GM23338 (cell line): ENCODE measurements at regions not wholly inside any gene's neighbourhood (a gene's known extent, or its start where the extent isn't known, plus 50 kb on each side); places are given as distances from the start of the nearest gene placed in this dataset.

Experiments used
- ATAC-seq: fragments of 200-7000 bp; cut with Tn5 transposase; 3 replicates; pipeline ENCODE4 v1.9.1; 2020
- DNase-seq: peaks from one replicate; pipeline ENCODE4 v3.0.0-alpha.2; 2015; ENCODE audit warnings: low spot score
- H2AFZ ChIP-seq: fragments of 200-600 bp; sonication (generic); 2 replicates; pipeline ENCODE4 v1.8.0; 2016; ENCODE audit warnings: antibody characterized with exemption, mild to moderate bottlenecking, moderate library complexity
- H3F3A ChIP-seq: fragments of 200-600 bp; sonication (generic); replicated peaks from 2 replicates; pipeline ENCODE4 v1.8.0; 2017; ENCODE audit warnings: antibody characterized with exemption, mixed run types, low read depth
- H3K27ac ChIP-seq: fragments of 200-600 bp; sonication (generic); 2 replicates; pipeline ENCODE4 v1.6.1; 2016; ENCODE audit warnings: low read depth
- H3K27me3 ChIP-seq: fragments of 200-600 bp; sonication (generic); 2 replicates; pipeline ENCODE4 v1.8.0; 2016; ENCODE audit warnings: mild to moderate bottlenecking, mixed run types, moderate library complexity; ENCODE audit not compliant: insufficient read depth
- H3K36me3 ChIP-seq: fragments of 200-600 bp; sonication (generic); 2 replicates; pipeline ENCODE4 v1.8.0; 2016; ENCODE audit warnings: mild to moderate bottlenecking; ENCODE audit not compliant: insufficient read depth
- H3K4me1 ChIP-seq: fragments of 200-600 bp; sonication (generic); 2 replicates; pipeline ENCODE4 v1.8.0; 2016; ENCODE audit warnings: mild to moderate bottlenecking, moderate library complexity; ENCODE audit not compliant: insufficient read depth
- H3K4me2 ChIP-seq: fragments of 200-600 bp; sonication (generic); 2 replicates; pipeline ENCODE4 v1.7.1; 2017; ENCODE audit warnings: mixed run types
- H3K4me3 ChIP-seq: fragments of 200-600 bp; sonication (generic); 2 replicates; pipeline ENCODE4 v1.6.1; 2016; ENCODE audit warnings: mixed run types
- H3K79me2 ChIP-seq: fragments of 200-600 bp; sonication (generic); replicated peaks from 2 replicates; pipeline ENCODE4 v1.8.0; 2017; ENCODE audit warnings: mild to moderate bottlenecking; ENCODE audit not compliant: insufficient read depth
- H3K9me2 ChIP-seq: fragments of 200-600 bp; sonication (generic); 2 replicates; pipeline ENCODE4 v1.8.0; 2017; ENCODE audit not compliant: insufficient read depth
- H4K20me1 ChIP-seq: fragments of 200-600 bp; sonication (generic); replicated peaks from 2 replicates; pipeline ENCODE4 v1.8.0; 2017; ENCODE audit warnings: mild to moderate bottlenecking; ENCODE audit not compliant: insufficient read depth
- H3K27ac Mint-ChIP-seq: 2 replicates; pipeline ENCODE4 v1.8.0; 2020; ENCODE audit warnings: inconsistent platforms, mild to moderate bottlenecking, moderate library complexity, mixed read lengths
- H3K27me3 Mint-ChIP-seq: 3 replicates; pipeline ENCODE4 v1.8.0; 2022; ENCODE audit warnings: low read depth, mild to moderate bottlenecking, moderate library complexity, mixed read lengths, inconsistent platforms; ENCODE audit not compliant: insufficient read depth, poor library complexity
- H3K36me3 Mint-ChIP-seq: 3 replicates; pipeline ENCODE4 v1.8.0; 2021; ENCODE audit warnings: low read depth, mild to moderate bottlenecking, inconsistent platforms, moderate library complexity, mixed read lengths
- H3K4me1 Mint-ChIP-seq: 3 replicates; pipeline ENCODE4 v1.8.0; 2020; ENCODE audit warnings: mild to moderate bottlenecking, inconsistent platforms, mixed read lengths
- H3K4me3 Mint-ChIP-seq: 3 replicates; pipeline ENCODE4 v1.8.0; 2021; ENCODE audit warnings: moderate library complexity, mild to moderate bottlenecking, inconsistent platforms, mixed read lengths
- H3K9me3 Mint-ChIP-seq: 3 replicates; pipeline ENCODE4 v1.8.0; 2020; ENCODE audit warnings: moderate library complexity, mild to moderate bottlenecking, inconsistent platforms, mixed read lengths
- EZH2 ChIP-seq: fragments of 200-600 bp; sonication (generic); IDR thresholded peaks from one replicate; pipeline ENCODE4 v1.8.0; 2017; ENCODE audit warnings: antibody characterized with exemption, mild to moderate bottlenecking, low read depth; ENCODE audit not compliant: unreplicated experiment
- EZH2phosphoT487 ChIP-seq: fragments of 200-600 bp; sonication (generic); IDR thresholded peaks from one replicate; pipeline ENCODE4 v1.8.1; 2018; ENCODE audit warnings: antibody characterized with exemption; ENCODE audit not compliant: unreplicated experiment
- NANOG ChIP-seq: IDR thresholded peaks from 2 replicates; pipeline ENCODE4 v1.6.1; 2016; ENCODE audit warnings: antibody characterized with exemption, borderline replicate concordance
- POLR2AphosphoS5 ChIP-seq: IDR thresholded peaks from 2 replicates; pipeline ENCODE4 v1.6.1; 2016; ENCODE audit warnings: antibody characterized with exemption, low read depth
- ZNF331 ChIP-seq: fragments of 250-450 bp; sonication (Bioruptor Pico); IDR thresholded peaks from 2 replicates; pipeline ENCODE4 v1.5.0; 2020; ENCODE audit warnings: low read depth, mild to moderate bottlenecking, moderate library complexity
- TF ChIP-seq, protein P1 (sequence below): IDR thresholded peaks from one replicate; pipeline ENCODE4 v1.6.1; 2018; ENCODE audit warnings: antibody characterized with exemption; ENCODE audit not compliant: unreplicated experiment
- TF ChIP-seq, protein P2 (sequence below): fragments of 250-450 bp; sonication (Bioruptor Pico); IDR thresholded peaks from 2 replicates; pipeline ENCODE4 v1.5.0; 2020; ENCODE audit warnings: mild to moderate bottlenecking, moderate library complexity

DNA sequence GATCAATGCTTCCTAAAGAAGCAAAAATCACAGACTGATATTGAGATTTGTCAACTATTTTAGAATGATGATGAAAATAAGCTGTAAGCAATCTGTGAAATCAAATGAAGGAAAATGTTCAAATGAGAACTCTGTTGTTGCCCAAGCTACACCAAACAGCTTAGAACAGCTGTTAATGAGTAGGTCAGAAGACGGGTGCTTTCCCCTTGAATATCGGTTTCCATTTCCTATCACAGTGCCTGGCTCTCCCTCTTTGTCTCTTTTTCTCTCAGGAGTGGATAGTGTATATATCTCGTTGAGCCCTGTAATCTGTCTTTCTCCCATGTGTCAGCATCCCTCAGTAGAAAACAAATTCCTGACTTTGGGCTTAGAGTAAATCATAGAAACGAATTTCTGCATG, 1592.9 kb upstream of the TENM3 start:
- Mint-ChIP-seq H3K4me1 (no peaks in the 10 kb centered on the region), H3K27me3 (no peaks in the 10 kb centered on the region), H3K9me3 (no peaks in the 10 kb centered on the region), H3K4me3 (no peak overlapping the region), H3K27ac (no peak overlapping the region), H3K36me3 (no peaks in the 10 kb centered on the region)
- no peaks in the 10 kb centered on the region for H3F3A ChIP-seq
- H3K4me1 ChIP-seq, result no peaks in the 10 kb centered on the region
- H3K36me3 ChIP-seq, result no peaks in the 10 kb centered on the region
- H2AFZ ChIP-seq, result no peak overlapping the region
- TF ChIP-seq, protein P1, sequence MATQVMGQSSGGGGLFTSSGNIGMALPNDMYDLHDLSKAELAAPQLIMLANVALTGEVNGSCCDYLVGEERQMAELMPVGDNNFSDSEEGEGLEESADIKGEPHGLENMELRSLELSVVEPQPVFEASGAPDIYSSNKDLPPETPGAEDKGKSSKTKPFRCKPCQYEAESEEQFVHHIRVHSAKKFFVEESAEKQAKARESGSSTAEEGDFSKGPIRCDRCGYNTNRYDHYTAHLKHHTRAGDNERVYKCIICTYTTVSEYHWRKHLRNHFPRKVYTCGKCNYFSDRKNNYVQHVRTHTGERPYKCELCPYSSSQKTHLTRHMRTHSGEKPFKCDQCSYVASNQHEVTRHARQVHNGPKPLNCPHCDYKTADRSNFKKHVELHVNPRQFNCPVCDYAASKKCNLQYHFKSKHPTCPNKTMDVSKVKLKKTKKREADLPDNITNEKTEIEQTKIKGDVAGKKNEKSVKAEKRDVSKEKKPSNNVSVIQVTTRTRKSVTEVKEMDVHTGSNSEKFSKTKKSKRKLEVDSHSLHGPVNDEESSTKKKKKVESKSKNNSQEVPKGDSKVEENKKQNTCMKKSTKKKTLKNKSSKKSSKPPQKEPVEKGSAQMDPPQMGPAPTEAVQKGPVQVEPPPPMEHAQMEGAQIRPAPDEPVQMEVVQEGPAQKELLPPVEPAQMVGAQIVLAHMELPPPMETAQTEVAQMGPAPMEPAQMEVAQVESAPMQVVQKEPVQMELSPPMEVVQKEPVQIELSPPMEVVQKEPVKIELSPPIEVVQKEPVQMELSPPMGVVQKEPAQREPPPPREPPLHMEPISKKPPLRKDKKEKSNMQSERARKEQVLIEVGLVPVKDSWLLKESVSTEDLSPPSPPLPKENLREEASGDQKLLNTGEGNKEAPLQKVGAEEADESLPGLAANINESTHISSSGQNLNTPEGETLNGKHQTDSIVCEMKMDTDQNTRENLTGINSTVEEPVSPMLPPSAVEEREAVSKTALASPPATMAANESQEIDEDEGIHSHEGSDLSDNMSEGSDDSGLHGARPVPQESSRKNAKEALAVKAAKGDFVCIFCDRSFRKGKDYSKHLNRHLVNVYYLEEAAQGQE, result no peak
- TF ChIP-seq POLR2AphosphoS5, result no peak
- ATAC-seq (no peak), DNase-seq (no peak)
- H3K27me3 ChIP-seq, result no peaks in the 10 kb centered on the region
- 0 out of 2 replicates have a peak, but pooled peaks cover 5% of the 10 kb centered on the region for H3K9me2 ChIP-seq
- H3K4me2 ChIP-seq, result no peak overlapping the region
- no peak overlapping the region for H3K27ac ChIP-seq
- no peak overlapping the region for H3K4me3 ChIP-seq
- no peaks in the 10 kb centered on the region for H3K79me2 ChIP-seq
- H4K20me1 ChIP-seq, result no peaks in the 10 kb centered on the region

DNA sequence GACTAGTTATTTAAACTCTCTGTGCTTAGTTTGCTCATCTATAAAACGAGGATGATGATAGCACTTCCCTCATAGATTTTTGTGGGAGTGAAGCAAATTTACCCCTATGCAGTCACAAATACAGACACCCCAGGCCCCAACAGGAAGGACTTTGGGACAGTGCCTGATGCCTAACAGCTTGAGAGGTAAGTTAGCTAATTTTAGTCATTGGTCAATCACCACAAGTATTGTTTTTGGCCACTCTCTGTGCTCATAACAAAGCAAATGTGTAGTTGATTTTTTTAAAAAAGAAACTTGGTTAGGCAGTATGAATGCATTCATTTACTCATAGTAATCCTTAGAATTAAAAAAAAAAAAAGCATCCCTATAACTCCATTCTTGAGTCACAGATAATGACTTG, 1590.7 kb upstream of the TENM3 start:
- no peak overlapping the region for H3K4me3 ChIP-seq
- no peaks in the 10 kb centered on the region for H4K20me1 ChIP-seq
- 0 out of 2 replicates have a peak, but pooled peaks cover 5% of the 10 kb centered on the region for H3K9me2 ChIP-seq
- no peaks in the 10 kb centered on the region for H3K36me3 ChIP-seq
- Mint-ChIP-seq H3K36me3 (no peaks in the 10 kb centered on the region), H3K9me3 (no peaks in the 10 kb centered on the region), H3K4me1 (no peaks in the 10 kb centered on the region), H3K27me3 (no peaks in the 10 kb centered on the region), H3K27ac (no peak overlapping the region), H3K4me3 (no peak overlapping the region)
- H3K27me3 ChIP-seq, result no peaks in the 10 kb centered on the region
- H3K79me2 ChIP-seq, result no peaks in the 10 kb centered on the region
- ATAC-seq (no peak), DNase-seq (no peak)
- H2AFZ ChIP-seq, result no peak overlapping the region
- H3K4me2 ChIP-seq, result no peak overlapping the region
- H3K4me1 ChIP-seq, result no peaks in the 10 kb centered on the region
- H3F3A ChIP-seq, result no peaks in the 10 kb centered on the region
- no peak overlapping the region for H3K27ac ChIP-seq
- no peak for TF ChIP-seq EZH2
- no peak for TF ChIP-seq EZH2phosphoT487
- no peak for TF ChIP-seq ZNF331 (CRISPR knock-in tag)
- no peak for TF ChIP-seq NANOG
- TF ChIP-seq, protein P2, sequence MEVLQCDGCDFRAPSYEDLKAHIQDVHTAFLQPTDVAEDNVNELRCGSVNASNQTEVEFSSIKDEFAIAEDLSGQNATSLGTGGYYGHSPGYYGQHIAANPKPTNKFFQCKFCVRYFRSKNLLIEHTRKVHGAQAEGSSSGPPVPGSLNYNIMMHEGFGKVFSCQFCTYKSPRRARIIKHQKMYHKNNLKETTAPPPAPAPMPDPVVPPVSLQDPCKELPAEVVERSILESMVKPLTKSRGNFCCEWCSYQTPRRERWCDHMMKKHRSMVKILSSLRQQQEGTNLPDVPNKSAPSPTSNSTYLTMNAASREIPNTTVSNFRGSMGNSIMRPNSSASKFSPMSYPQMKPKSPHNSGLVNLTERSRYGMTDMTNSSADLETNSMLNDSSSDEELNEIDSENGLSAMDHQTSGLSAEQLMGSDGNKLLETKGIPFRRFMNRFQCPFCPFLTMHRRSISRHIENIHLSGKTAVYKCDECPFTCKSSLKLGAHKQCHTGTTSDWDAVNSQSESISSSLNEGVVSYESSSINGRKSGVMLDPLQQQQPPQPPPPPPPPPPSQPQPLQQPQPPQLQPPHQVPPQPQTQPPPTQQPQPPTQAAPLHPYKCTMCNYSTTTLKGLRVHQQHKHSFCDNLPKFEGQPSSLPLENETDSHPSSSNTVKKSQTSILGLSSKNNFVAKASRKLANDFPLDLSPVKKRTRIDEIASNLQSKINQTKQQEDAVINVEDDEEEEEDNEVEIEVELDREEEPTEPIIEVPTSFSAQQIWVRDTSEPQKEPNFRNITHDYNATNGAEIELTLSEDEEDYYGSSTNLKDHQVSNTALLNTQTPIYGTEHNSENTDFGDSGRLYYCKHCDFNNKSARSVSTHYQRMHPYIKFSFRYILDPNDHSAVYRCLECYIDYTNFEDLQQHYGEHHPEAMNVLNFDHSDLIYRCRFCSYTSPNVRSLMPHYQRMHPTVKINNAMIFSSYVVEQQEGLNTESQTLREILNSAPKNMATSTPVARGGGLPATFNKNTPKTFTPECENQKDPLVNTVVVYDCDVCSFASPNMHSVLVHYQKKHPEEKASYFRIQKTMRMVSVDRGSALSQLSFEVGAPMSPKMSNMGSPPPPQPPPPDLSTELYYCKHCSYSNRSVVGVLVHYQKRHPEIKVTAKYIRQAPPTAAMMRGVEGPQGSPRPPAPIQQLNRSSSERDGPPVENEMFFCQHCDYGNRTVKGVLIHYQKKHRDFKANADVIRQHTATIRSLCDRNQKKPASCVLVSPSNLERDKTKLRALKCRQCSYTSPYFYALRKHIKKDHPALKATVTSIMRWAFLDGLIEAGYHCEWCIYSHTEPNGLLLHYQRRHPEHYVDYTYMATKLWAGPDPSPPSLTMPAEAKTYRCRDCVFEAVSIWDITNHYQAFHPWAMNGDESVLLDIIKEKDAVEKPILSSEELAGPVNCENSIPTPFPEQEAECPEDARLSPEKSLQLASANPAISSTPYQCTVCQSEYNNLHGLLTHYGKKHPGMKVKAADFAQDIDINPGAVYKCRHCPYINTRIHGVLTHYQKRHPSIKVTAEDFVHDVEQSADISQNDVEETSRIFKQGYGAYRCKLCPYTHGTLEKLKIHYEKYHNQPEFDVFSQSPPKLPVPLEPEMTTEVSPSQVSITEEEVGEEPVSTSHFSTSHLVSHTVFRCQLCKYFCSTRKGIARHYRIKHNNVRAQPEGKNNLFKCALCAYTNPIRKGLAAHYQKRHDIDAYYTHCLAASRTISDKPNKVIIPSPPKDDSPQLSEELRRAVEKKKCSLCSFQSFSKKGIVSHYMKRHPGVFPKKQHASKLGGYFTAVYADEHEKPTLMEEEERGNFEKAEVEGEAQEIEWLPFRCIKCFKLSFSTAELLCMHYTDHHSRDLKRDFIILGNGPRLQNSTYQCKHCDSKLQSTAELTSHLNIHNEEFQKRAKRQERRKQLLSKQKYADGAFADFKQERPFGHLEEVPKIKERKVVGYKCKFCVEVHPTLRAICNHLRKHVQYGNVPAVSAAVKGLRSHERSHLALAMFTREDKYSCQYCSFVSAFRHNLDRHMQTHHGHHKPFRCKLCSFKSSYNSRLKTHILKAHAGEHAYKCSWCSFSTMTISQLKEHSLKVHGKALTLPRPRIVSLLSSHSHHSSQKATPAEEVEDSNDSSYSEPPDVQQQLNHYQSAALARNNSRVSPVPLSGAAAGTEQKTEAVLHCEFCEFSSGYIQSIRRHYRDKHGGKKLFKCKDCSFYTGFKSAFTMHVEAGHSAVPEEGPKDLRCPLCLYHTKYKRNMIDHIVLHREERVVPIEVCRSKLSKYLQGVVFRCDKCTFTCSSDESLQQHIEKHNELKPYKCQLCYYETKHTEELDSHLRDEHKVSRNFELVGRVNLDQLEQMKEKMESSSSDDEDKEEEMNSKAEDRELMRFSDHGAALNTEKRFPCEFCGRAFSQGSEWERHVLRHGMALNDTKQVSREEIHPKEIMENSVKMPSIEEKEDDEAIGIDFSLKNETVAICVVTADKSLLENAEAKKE (CRISPR knock-in tag), result no peak
- TF ChIP-seq, protein P1, result no peak
